ENCODE measurements at regions not wholly inside any gene's neighbourhood (a gene's known extent, or its start where the extent isn't known, plus 50 kb on each side); places are given as distances from the start of the nearest gene placed in this dataset.

DNA sequence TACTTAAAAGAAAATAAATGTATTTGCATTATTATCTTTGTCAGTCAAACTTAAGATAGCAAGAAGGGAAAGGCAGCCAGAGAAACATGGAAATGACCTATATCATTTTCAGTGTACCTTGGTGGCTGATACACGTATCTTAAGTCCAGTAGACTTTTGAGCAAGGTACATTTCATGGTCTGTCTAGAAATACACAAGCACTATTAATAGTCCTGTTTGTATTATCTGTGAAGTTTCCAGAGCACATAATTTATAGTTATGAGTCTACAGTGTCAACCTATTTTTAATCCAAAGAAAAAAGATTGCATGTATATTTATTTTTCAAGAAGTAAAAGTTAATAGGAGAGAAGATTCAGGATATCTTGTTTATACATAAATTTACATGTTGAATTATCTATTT, 95.7 kb downstream of the IZUMO3 start:
- no peaks in the 10 kb centered on the region for H3K36me3 ChIP-seq (ENCODE audit: control insufficient read depth in 2 of 2, insufficient read depth in 1 of 2, low read length in 2 of 2)
- CTCF ChIA-PET, result no interaction called here
- H3K27ac ChIP-seq (ENCODE audit: extremely low read depth, low read depth, low read length), result no peak overlapping the region
- no peak for TF ChIP-seq KLF9 (tag by site-specific recombination; IDR thresholded peaks at IDR 0.05; ENCODE audit: low read depth)
- TF ChIP-seq, protein P1, sequence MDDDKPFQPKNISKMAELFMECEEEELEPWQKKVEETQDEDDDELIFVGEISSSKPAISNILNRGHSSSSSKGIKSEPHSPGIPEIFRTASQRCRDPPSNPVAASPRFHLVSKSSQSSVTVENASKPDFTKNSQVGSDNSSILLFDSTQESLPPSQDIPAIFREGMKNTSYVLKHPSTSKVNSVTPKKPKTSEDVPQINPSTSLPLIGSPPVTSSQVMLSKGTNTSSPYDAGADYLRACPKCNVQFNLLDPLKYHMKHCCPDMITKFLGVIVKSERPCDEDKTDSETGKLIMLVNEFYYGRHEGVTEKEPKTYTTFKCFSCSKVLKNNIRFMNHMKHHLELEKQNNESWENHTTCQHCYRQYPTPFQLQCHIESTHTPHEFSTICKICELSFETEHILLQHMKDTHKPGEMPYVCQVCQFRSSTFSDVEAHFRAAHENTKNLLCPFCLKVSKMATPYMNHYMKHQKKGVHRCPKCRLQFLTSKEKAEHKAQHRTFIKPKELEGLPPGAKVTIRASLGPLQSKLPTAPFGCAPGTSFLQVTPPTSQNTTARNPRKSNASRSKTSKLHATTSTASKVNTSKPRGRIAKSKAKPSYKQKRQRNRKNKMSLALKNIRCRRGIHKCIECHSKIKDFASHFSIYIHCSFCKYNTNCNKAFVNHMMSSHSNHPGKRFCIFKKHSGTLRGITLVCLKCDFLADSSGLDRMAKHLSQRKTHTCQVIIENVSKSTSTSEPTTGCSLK (tag by site-specific recombination; IDR thresholded peaks at IDR 0.05), result no peak
- TF ChIP-seq, protein P2, sequence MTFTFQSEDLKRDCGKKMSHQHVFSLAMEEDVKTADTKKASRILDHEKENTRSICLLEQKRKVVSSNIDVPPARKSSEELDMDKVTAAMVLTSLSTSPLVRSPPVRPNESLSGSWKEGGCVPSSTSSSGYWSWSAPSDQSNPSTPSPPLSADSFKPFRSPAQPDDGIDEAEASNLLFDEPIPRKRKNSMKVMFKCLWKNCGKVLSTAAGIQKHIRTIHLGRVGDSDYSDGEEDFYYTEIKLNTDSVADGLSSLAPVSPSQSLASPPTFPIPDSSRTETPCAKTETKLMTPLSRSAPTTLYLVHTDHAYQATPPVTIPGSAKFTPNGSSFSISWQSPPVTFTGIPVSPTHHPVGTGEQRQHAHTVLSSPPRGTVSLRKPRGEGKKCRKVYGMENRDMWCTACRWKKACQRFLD (tag by site-specific recombination; IDR thresholded peaks at IDR 0.05), result no peak
- no peak for TF ChIP-seq ZNF600 (tag by site-specific recombination; IDR thresholded peaks at IDR 0.05)
- TF ChIP-seq ZNF26 (tag by site-specific recombination; IDR thresholded peaks at IDR 0.05), result no peak
- TF ChIP-seq ZNF580 (tag by site-specific recombination; IDR thresholded peaks at IDR 0.05), result no peak
- no peak for TF ChIP-seq ZNF341 (tag by site-specific recombination; IDR thresholded peaks at IDR 0.05; ENCODE audit: low read depth)
- no peak for TF ChIP-seq SP3 (tag by site-specific recombination; IDR thresholded peaks at IDR 0.05)
- no peak for TF ChIP-seq ZFHX2 (tag by site-specific recombination; conservative IDR thresholded peaks at IDR 0.05)
- TF ChIP-seq, protein P3, sequence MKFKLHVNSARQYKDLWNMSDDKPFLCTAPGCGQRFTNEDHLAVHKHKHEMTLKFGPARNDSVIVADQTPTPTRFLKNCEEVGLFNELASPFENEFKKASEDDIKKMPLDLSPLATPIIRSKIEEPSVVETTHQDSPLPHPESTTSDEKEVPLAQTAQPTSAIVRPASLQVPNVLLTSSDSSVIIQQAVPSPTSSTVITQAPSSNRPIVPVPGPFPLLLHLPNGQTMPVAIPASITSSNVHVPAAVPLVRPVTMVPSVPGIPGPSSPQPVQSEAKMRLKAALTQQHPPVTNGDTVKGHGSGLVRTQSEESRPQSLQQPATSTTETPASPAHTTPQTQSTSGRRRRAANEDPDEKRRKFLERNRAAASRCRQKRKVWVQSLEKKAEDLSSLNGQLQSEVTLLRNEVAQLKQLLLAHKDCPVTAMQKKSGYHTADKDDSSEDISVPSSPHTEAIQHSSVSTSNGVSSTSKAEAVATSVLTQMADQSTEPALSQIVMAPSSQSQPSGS (tag by site-specific recombination; IDR thresholded peaks at IDR 0.05; ENCODE audit: low read depth), result no peak
- TF ChIP-seq, protein P4, sequence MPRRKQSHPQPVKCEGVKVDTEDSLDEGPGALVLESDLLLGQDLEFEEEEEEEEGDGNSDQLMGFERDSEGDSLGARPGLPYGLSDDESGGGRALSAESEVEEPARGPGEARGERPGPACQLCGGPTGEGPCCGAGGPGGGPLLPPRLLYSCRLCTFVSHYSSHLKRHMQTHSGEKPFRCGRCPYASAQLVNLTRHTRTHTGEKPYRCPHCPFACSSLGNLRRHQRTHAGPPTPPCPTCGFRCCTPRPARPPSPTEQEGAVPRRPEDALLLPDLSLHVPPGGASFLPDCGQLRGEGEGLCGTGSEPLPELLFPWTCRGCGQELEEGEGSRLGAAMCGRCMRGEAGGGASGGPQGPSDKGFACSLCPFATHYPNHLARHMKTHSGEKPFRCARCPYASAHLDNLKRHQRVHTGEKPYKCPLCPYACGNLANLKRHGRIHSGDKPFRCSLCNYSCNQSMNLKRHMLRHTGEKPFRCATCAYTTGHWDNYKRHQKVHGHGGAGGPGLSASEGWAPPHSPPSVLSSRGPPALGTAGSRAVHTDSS (tag by site-specific recombination; IDR thresholded peaks at IDR 0.05), result no peak
- TF ChIP-seq ZNF211 (tag by site-specific recombination; IDR thresholded peaks at IDR 0.05; ENCODE audit: low read depth), result no peak
- TF ChIP-seq KLF7 (tag by site-specific recombination; IDR thresholded peaks at IDR 0.05; ENCODE audit: borderline replicate concordance), result no peak
- no peak for TF ChIP-seq ZNF664 (tag by site-specific recombination; IDR thresholded peaks at IDR 0.05)
- TF ChIP-seq, protein P5, sequence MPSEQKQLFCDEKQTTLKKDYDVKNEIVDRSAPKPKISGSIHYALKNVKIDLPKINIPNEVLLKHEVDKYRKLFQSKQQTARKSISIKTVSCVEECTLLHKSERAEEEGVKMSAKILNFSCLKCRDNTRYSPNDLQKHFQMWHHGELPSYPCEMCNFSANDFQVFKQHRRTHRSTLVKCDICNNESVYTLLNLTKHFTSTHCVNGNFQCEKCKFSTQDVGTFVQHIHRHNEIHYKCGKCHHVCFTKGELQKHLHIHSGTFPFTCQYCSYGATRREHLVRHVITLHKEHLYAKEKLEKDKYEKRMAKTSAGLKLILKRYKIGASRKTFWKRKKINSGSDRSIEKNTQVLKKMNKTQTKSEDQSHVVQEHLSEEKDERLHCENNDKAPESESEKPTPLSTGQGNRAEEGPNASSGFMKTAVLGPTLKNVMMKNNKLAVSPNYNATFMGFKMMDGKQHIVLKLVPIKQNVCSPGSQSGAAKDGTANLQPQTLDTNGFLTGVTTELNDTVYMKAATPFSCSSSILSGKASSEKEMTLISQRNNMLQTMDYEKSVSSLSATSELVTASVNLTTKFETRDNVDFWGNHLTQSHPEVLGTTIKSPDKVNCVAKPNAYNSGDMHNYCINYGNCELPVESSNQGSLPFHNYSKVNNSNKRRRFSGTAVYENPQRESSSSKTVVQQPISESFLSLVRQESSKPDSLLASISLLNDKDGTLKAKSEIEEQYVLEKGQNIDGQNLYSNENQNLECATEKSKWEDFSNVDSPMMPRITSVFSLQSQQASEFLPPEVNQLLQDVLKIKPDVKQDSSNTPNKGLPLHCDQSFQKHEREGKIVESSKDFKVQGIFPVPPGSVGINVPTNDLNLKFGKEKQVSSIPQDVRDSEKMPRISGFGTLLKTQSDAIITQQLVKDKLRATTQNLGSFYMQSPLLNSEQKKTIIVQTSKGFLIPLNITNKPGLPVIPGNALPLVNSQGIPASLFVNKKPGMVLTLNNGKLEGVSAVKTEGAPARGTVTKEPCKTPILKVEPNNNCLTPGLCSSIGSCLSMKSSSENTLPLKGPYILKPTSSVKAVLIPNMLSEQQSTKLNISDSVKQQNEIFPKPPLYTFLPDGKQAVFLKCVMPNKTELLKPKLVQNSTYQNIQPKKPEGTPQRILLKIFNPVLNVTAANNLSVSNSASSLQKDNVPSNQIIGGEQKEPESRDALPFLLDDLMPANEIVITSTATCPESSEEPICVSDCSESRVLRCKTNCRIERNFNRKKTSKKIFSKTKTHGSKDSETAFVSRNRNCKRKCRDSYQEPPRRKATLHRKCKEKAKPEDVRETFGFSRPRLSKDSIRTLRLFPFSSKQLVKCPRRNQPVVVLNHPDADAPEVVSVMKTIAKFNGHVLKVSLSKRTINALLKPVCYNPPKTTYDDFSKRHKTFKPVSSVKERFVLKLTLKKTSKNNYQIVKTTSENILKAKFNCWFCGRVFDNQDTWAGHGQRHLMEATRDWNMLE (tag by site-specific recombination; conservative IDR thresholded peaks at IDR 0.05; ENCODE audit: low read depth), result no peak
- no peak for TF ChIP-seq ZSCAN23 (tag by site-specific recombination; IDR thresholded peaks at IDR 0.05)
- TF ChIP-seq PRDM2 (tag by site-specific recombination; IDR thresholded peaks at IDR 0.05; ENCODE audit: borderline replicate concordance), result no peak
- H3K4me3 ChIP-seq (ENCODE audit: low read depth, low read length), result no peak overlapping the region
- H3K9me3 ChIP-seq (ENCODE audit: control insufficient read depth, insufficient read depth, low read depth, low read length), result no peaks in the 10 kb centered on the region
- H3K4me1 ChIP-seq (ENCODE audit: control insufficient read depth, insufficient read depth, low read length), result no peaks in the 10 kb centered on the region
- POLR2A ChIA-PET, result no interaction called here
